ENCODE measurements at regions not wholly inside any gene's neighbourhood (a gene's known extent, or its start where the extent isn't known, plus 50 kb on each side); places are given as distances from the start of the nearest gene placed in this dataset.

DNA sequence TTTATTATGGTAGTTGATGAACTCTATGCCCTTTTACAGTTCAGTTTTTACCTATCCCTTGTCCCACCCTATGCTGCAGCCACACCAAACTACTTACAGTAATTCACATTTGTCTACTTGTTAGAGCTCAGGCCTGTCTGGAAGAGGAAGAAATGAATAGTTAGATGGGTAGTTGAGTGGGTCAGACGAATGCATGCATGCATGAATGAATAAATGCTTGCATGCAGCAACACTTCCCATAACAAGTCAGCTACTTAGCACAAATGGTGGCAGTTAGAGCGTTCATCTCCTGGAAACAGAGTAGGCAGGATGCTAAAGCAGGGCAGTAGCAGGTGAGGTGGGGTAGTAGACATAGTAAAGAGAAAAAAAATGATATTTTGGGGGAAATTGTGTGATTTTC is 322.3 kb downstream of the NDFIP2 start:
- no peak for DNase-seq

DNA sequence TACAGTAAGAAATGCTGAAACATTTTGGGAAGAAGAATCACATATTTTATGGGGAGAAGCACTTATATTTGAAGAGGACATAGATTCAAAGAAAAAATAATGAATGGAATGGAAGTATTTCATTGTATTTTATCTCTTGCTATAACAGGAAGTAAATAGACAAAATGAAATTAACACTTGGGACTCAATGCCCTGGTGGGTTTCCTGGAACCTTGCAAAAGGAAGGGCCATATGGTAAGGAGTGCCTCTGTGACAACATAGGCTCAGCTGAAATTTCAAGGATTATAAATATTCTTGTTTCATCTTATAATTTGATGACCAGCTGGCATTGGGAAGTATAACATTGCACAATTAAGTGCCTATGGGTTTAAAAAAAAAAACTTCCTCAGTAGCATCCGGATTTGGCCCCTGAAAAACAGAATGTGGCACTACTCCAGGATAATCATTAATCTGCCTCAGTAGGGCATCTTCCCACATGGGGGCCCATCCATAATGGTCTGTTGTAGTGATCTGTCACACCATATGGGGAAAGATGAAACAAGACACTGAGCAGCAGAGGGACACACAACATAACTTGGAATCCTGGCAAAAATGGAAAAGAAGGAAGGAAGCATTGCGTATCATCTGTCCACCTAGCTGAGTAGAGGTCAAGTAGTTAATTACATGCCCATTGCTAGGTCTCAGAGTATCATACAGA is 321.6 kb downstream of the NDFIP2 start:
- no peak for DNase-seq

DNA sequence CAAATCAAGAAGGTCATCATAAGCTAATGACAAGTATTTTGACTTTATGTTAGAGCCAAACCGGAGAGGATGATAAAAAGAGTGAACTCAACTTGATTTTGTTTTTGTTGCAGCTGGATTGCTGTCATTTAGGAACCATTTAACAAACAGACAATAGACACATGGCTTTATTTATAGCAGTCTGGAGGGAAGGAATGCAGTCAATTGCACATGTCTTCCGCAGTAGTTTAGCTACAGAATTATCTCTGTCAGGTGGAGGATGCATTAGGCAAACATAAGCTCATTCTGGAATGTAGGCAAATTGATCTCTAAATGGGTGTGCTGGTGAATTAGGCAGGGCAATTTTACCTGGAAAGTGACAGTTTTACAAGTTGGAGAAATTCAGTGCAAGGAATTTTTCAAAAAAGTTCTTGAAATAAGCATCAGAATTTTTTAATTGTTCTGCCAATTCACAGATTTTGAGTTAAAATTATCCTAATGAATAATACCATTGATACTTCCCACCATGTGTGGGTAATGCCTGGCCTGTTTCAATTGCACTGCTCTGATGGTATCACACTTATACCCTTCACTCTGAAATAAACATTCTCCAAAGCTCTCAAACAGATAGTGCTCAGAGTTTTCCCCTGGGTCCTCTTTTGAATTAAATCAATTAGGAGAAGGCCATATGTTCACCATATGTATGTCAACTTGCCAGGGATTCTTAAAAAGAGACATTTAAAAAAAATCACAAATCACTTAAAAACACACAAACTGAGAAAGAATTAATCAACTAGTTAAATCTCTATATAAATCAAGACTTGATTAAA is 318.3 kb downstream of the NDFIP2 start:
- no peak for DNase-seq

DNA sequence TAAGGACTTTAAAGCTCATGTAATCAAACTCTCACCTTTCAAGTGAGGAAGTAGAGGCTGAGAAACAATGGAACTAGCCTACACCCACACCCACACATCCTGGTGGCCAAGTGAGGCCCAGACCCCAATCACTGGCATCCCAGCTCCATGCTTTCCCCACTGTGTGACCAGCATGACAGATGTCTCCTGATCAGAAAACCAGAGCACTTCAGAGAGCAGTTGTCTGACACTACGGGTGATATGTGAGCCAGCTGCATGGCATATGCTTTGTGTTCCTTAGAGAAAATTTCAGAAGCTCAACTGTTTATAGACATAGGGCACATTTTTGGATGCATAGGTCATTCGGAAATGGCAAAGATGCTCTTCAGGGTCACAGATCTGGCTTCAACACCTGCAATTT is 315.2 kb downstream of the NDFIP2 start:
- DNase-seq: no peak

GRCh38 chr13:79794931-79795330 is 314.0 kb downstream of the NDFIP2 start:
- no peak for DNase-seq

DNA sequence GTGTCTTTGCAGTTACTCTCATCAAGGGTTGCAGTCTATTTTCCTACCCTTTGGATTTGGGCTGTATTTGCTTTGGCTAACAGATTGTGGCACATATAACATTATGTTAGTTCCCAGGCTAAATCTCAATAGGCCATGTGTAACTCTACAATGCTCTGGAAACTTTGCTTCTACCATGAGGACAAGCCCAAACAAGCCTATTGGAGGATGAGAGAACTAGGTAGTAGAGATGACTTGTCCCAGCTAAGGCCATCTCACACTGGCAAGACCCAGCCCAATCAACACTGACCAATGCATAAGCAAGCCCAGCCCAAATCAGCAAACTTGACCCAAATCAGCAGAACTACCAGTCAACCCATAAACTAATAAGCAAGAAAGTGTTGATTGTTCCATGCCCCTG is 311.8 kb downstream of the NDFIP2 start:
- DNase-seq: no peak

DNA sequence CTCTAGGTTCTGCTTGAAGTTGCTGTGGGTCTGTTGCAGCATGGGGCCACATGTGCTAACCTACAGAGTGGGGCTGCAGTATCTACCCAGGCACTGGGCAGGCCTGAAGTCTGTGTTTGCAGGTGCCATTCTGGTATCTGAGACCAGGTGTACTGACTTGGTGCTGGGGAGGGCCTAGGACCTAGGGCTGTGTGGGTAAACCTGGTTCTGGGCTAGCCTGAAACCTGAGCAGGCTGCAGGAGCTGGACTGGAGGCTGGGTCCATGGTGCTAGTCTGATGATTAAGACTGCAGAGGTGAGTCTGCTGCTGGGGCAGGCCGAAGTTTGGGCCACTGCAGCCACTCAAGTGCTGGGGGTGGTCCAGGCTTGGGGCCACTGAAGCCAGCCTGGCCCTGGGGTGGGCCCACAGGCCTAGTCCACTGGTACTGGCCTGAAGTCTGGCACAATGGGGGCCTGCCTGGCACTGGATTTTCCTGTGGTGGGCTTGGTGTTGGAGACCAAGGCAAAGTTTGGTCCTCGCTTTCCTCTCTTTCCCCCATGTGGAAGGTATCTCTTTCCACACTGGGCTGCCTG is 310.6 kb downstream of the NDFIP2 start:
- DNase-seq: no peak

DNA sequence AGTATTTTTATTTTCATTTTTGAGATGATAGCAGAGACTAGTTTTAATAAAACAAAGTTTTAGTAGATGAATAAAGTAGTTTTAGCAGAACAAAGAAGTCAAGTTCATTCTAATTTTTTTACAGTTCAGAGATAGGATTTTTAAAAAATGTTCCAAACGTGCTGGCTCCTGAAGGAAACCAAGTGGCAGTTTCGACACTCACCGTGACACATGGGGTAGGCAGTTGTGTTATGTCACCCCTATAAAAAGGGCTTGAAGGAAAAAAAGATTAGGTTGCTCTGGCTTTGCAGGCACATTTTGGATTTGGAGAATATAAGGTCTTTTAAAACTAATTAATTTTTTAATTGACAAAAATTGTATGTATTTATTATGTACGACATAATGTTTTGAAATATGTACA is 305.2 kb downstream of the NDFIP2 start:
- DNase-seq: no peak

DNA sequence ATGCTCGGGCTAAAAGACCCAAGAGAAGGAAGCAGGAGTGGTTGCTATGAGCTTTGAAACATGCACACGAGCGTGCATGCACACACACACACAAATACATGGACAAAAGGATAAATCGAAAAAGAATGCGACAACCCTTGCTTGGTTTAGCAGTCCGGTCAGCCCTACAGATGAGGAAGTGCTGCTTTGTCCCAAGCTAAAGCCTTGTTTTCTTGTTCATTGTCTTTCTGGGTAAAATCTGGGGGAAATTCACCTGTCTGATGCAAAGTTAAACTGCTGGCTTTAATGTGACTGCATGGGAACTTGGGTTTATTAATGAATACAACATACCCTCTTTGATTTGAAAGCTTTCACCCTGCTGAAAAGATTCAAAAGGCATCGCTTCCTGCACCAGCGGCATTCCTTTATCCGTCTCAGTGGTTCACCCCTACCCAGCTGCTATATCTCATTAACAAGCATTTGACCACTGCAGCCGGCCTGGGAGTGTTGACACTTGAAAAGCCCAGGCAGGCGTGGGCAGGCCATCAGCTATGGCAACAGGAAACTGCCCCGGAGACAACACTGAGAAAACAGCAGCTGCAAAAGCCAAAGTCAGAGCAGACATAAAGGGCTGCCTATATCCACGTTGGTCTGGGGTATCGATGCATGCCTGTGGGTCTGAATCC is 301.7 kb downstream of the NDFIP2 start:
- peak; percentile 62 for DNase-seq

DNA sequence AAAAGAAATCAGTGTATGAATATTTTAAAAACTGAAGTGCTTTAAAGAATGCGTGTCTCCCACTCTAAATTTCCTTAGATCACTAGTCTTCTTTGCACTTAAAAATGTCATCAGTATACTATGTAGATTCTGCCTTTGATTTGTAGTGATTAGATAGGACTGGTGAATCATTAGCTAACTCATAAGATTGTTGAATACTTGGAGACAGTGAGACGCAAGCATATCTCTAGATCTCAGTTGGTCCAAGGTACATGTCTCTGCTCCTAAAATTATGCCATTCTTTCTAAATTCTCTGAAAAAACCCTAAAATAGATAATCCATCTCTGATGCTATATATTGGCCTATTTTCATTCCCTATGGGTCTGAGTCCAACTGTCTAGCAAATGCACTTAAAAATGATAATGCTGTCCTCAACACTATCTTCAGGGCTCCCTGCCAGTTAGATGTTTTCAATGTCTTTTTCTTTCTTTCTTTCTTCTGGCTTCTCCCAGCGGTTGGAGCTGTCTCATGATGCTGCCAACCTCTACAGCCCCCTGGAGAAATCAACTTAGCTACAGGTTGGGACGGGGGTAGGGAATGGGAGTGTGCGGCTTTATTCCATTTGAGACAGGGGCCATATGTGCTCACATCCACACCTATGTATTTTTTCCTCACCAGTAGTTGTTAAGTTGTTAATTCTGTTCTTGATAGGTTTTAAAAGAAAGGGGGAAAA is 301.0 kb downstream of the NDFIP2 start:
- no peak for DNase-seq

- DNase-seq: no peak
Measured at GRCh38 chr13:79780240-79780639, 299.3 kb downstream of the NDFIP2 start.

GRCh38 chr13:79779761-79780160 is 298.8 kb downstream of the NDFIP2 start:
- no peak for DNase-seq

DNA sequence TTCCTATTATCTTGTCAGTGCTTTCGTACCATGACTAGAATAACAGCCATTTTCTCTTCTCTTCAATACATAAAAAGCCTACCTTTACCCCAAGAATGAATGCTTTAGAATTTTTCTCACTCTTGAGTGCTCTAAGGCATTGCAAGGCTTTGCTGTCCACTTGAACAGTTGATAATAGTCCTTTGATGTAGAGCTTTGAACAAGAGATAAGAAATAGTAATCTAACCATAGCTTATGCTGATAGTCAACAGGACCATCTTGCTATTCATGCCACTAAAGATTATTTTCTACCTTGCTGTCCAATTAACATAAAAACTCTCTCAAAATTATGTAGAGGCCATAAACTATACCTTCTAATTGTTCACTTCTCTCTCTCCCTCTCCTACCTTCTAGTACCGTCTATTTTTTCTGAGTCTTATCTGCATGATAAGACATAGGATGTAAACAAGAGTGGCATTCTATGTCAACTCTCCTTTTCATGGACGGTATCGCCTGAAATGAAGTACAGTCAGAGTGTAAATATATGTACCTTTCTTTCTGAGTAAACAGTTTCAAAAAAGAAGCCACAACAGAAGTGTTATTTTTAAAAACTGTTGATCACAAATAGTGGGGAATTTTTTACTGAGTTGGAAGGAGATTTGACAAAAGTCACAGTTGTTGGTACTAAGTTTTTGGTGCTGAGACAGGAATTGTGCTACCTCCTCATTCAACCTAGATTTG is 297.9 kb downstream of the NDFIP2 start:
- no peak for DNase-seq

GRCh38 chr13:79777504-79777903 is 296.5 kb downstream of the NDFIP2 start:
- no peak for DNase-seq

DNA sequence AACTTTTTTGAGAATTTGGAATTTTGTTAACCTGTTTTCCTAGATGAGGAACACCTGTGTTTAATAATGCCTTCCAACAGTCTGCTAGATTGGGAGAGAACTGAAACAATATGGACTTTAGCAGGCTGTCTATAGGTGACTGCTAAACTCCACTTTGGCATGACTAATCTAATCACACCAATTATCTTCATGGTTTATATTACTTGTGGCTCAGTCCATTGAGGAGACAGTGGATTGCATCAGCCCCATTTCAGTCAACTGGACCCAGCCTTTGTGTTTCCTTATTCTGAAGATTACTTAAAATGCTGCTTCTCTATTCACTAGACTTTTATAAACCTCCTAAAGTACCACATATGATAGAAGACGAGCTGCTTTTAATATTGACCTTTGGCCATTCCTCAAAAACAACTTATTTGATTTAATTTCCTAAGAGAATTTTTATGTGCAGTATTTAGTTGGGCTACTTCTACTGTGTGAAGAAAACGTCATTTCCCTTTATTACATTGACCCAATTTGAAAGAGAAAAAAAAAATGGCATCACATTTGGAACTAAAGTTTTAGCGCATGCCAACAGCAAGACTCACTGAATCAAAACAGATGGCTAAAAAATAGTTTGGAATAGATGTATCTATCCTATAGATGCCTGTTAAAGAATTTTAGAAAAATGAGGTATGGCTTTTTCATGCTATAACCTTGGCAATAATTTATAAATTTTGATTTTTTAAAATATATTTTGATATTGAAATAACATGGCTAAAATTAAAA is 295.8 kb downstream of the NDFIP2 start:
- no peak for DNase-seq

GRCh38 chr13:79775830-79776229 is 294.9 kb downstream of the NDFIP2 start:
- no peak for DNase-seq

GRCh38 chr13:79772811-79773210 is 291.9 kb downstream of the NDFIP2 start:
- no peak for DNase-seq

- no peak for DNase-seq
Measured at GRCh38 chr13:79771493-79771892, 290.5 kb downstream of the NDFIP2 start.

DNA sequence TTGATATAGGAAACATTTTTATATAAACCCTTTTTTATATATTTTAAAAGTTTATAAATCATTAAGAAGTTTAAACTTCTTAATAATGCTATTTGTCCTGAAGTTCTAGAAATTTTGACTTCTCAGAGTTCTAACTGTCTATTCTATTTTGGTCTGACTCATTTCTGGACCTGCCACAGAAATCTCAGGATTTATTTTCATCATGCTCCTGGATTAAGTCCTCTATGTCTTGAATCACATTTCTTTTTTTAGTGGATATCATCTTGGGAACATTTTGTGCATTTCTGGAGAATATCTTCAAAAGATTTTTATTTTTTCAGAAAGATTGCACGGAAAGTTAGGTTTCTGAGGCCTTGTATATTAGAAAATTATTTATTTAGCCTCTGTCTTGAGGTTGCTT is 289.1 kb downstream of the NDFIP2 start:
- no peak for DNase-seq

DNA sequence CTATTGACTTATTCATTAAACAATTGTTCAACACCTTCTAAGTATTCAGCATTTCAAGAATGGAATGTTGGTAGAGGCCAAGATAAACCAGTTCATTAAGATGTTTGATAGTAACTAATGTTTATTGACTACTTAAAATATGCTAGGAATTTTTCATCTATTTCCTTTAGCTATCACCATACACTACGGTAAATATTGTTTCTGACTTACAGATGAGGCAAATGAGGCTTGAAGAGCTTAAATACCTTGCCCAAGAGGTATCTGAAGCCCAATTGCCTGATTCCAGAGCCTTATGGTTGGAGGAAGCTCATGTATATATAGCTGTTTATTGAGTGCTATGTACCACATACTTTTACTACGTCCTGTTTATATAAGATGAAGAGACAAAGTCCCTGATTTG is 286.2 kb downstream of the NDFIP2 start:
- no peak for DNase-seq

DNA sequence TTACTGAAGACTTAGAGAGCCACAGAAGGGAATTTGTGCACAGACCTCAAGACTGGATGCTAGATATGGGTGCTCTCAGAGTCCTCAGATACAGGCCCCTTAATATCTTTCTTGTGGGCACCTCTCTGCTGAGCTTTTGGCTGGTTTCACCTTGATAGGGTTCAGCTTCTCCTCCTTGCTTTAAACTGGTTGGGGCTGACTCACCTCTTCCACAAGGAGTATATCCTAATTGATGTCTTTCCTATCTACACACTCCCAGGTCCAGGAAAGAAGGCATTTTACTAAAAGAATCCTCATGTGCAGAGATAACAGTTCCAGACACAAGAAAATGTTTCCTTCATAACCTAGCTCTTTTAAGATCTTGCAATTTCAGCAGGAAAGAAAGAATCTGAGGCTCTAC is 284.4 kb downstream of the NDFIP2 start:
- DNase-seq: no peak
